ENCODE measurements at regions not wholly inside any gene's neighbourhood (a gene's known extent, or its start where the extent isn't known, plus 50 kb on each side); places are given as distances from the start of the nearest gene placed in this dataset.

DNA sequence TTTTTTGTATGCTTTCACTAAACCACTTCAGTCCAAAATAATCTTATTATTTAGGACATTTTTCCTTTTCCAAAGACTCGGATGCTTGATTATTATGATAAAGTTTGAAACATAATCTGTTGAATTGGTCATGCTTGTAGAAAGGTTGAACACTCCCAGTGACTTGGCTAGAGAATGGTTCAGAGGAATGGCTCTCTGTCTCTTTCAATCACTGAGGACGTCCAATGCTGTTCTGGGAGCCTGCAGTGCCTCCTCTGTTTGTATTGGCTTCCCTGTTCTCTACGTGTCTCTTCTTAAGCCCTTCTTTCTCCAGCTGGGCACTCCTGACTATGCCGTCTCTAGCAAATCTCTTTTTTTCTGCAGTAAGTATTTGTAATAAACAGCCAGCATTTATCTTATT, 369.0 kb upstream of the DYNLRB2 start:
- ATAC-seq (ENCODE audit: low read depth) (no peak), DNase-seq (ENCODE audit: low spot score in 2 of 2) (no peak)
- no peaks in the 10 kb centered on the region for H3K4me1 Mint-ChIP-seq
- H3K9me3 Mint-ChIP-seq: no peaks in the 10 kb centered on the region
- no peak overlapping the region for H3K4me3 Mint-ChIP-seq
- H3K27me3 Mint-ChIP-seq: peaks cover 3% of the 10 kb centered on the region
- no peaks in the 10 kb centered on the region for H3K36me3 Mint-ChIP-seq
- no peak overlapping the region for H3K27ac Mint-ChIP-seq

DNA sequence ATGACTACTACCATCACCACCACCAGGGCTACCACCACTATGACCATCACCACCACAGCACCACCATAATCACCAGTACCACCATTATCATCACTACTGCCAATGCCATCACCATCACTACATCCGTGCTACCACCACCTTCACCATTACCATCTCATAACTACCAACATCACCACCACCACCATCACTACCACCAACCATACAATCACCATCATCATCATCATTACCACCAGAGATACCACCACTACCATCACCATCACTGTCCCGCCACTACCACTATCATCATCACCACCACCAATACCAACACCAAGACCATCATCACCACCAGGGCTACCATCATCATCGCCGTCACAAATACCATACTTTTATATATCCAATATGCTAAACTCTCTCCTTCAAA, 369.6 kb upstream of the DYNLRB2 start:
- DNase-seq (ENCODE audit: low spot score in 2 of 2): no peak
- no peak overlapping the region for H3K27ac Mint-ChIP-seq
- H3K36me3 Mint-ChIP-seq: no peaks in the 10 kb centered on the region
- no peak overlapping the region for H3K4me3 Mint-ChIP-seq
- peaks cover under 1% of the 10 kb centered on the region for H3K27me3 Mint-ChIP-seq
- ATAC-seq (ENCODE audit: low read depth): no peak
- no peaks in the 10 kb centered on the region for H3K9me3 Mint-ChIP-seq
- no peaks in the 10 kb centered on the region for H3K4me1 Mint-ChIP-seq

DNA sequence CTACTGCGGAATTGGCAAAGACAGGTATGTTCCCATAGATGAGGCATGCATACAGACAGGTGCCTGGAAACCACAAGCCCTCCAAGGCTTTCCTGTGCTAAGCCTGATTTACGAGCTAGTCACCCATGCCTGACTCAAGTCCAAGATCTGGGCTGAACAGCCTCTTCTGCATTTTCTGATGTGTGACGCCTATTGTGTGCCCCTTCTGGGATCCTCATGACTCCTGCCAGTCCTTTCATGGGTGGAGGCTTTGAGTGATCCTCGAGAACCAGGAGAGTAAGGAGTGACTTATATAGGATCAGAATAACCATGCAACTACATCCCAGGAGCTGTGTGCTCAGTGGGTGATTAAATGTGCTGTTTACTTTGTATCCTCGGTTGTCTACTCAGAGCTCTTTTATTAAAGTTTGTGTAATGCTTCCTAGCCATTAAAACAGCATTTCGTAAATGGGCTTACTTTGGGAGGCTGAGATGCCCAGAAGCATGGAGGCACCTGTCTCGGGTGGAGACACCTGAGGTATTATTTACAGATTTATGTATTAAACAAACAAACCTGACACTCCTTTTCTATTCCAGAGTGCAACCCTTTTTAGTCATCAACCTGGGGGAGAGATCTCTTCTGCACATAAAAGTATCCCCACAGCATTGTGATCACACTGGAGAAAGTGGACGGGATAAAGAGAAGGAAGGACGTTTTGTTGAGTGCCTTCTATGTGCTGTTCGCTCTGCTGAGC, 373.0 kb upstream of the DYNLRB2 start:
- Mint-ChIP-seq H3K27ac (no peak overlapping the region), H3K4me1 (no peaks in the 10 kb centered on the region), H3K4me3 (no peak overlapping the region), H3K36me3 (no peaks in the 10 kb centered on the region), H3K9me3 (no peaks in the 10 kb centered on the region), H3K27me3 (peaks cover 3% of the 10 kb centered on the region)
- no peak for ATAC-seq (ENCODE audit: low read depth)
- DNase-seq (ENCODE audit: low spot score in 2 of 2): no peak

DNA sequence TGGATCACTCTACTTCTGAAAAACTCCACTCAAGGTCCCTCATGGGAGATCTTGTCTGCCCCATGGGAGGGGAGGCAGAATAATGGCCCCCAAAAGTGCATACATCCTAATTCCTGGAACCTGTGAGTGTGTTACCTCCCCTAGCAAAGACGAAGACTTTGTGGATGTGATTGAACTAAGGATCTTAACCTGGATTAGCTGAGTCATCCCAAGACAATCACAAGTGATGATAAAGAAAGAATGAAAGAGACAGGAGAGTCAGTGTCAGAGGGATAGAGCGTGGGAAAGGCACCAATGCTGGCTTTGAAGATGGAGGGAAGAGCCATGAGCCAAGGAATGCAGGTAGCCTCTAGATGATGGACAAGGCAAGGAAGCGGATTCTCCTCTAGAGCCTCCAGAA, 374.7 kb upstream of the DYNLRB2 start:
- H3K9me3 Mint-ChIP-seq: no peaks in the 10 kb centered on the region
- no peaks in the 10 kb centered on the region for H3K4me1 Mint-ChIP-seq
- no peak overlapping the region for H3K4me3 Mint-ChIP-seq
- no peak for ATAC-seq (ENCODE audit: low read depth)
- peaks cover 3% of the 10 kb centered on the region for H3K27me3 Mint-ChIP-seq
- no peak overlapping the region for H3K27ac Mint-ChIP-seq
- H3K36me3 Mint-ChIP-seq: no peaks in the 10 kb centered on the region
- no peak for DNase-seq (ENCODE audit: low spot score in 2 of 2)

DNA sequence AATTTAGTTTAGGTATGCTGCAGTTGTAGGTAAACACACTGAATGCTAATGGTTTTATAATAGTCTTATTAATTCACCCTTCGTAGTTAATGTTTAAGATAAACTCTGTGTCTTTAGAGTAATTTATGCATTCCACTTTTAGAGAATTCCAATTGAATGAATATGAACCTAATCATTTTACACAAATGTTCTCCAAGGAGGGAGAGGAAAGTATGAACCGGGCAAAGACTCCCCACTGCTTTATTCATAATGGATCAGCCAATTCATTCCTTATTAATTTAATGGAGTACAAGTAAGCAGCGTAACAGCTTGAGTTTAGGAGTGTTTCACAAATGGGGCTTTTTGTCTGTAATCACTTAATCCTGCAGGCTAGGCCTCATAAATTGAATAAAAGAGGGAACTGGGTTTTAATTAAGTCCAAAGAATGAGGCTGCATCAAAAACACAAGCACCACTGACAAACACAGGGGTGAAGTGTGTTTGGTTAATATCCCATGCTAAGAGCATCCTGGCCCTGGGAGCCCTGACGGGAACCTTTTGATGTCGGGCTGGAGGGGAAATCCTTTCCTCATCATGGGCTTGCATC, 375.7 kb upstream of the DYNLRB2 start:
- Mint-ChIP-seq H3K27ac (no peak overlapping the region), H3K9me3 (no peaks in the 10 kb centered on the region), H3K4me1 (no peaks in the 10 kb centered on the region), H3K27me3 (peaks cover 3% of the 10 kb centered on the region), H3K36me3 (no peaks in the 10 kb centered on the region), H3K4me3 (no peak overlapping the region)
- no peak for ATAC-seq (ENCODE audit: low read depth)
- DNase-seq (ENCODE audit: low spot score in 2 of 2): no peak

DNA sequence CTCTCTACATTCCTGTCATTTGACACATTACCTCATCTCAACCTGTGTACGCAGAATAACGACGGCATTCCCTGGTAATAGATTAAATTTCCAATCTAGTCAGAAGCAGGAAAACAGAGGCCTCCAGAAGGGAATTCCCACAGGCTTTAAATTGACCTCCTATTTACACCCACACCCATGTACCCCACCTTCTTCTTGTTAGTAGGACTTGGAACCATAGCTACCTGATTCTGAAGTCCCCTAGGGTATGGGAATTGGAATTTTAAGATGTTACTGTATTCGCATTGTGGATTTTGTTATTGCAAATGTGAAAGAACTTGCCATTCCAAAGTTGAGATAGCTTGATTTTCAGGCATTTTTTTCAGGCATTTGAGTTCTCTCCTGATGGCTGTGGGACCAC, 377.5 kb upstream of the DYNLRB2 start:
- H3K9me3 Mint-ChIP-seq: no peaks in the 10 kb centered on the region
- H3K27me3 Mint-ChIP-seq: peaks cover 3% of the 10 kb centered on the region
- H3K4me3 Mint-ChIP-seq: no peak overlapping the region
- no peaks in the 10 kb centered on the region for H3K4me1 Mint-ChIP-seq
- ATAC-seq (ENCODE audit: low read depth) (no peak), DNase-seq (ENCODE audit: low spot score in 2 of 2) (no peak)
- H3K36me3 Mint-ChIP-seq: no peaks in the 10 kb centered on the region
- no peak overlapping the region for H3K27ac Mint-ChIP-seq

DNA sequence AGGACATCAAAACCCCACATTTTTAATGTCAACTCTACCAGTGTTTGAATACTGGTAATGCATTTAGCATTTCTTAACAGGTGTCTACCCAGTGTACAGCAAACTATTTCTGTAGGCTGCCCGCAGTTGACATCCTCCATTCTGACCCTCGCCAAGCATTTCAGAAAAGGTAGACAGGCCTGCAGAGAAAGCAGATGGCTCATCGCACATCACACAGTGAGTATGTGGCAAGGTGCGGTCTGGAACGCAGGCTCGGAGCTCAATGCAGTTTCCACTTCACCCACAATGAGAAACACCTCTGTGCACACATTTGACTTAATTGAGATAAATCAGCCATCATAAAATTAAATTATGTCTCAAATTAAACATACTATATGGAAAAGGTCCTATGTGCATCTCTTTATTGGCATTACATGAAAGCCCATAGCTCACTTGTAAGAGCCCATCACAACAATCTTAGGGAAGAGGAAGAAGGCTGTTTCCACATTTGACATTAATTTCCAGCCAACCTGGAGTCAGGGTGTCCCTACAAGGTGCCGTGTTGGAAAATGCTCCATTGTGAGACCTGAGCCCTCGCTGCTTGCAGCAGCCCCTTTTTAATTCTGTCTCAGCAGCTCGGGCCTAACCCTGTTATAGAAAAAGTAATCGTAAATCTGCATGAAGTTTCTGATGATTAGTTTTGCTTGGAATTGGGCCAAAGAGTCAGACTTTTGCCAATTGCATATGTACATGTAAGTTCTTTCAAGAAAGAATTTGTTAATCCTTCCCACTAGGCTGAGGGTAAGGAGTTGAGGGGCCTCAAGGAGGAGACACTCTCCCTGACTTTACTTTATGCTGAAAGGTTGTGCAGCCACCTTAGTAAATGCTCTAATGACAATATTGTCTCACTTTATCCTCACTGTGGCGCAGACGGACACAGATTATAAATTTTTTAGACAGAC, 378.7 kb upstream of the DYNLRB2 start:
- no peaks in the 10 kb centered on the region for H3K4me1 Mint-ChIP-seq
- no peak for ATAC-seq (ENCODE audit: low read depth)
- DNase-seq (ENCODE audit: low spot score in 2 of 2): no peak
- no peaks in the 10 kb centered on the region for H3K36me3 Mint-ChIP-seq
- H3K27me3 Mint-ChIP-seq: peaks cover 3% of the 10 kb centered on the region
- H3K4me3 Mint-ChIP-seq: no peak overlapping the region
- H3K9me3 Mint-ChIP-seq: no peaks in the 10 kb centered on the region
- H3K27ac Mint-ChIP-seq: no peak overlapping the region

DNA sequence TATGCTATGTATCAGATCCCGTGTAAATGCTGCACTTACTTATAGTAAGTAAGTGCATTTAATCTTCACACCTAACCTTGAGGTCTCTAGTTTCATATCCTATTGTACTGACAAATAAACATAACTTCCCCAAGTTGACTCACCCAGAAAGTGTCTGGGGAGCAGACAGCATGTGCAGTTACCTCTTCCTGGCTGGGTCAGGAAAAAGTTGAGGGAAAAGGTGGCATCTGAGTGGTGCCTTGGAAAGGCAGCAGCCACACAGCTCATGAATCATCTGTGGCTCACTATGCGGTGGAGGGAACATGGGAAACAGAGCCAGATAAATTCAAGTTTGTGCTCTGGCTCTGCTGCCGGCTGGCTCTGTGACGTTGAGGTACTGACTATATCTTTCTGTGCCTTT, 382.0 kb upstream of the DYNLRB2 start:
- Mint-ChIP-seq H3K36me3 (no peaks in the 10 kb centered on the region), H3K9me3 (no peaks in the 10 kb centered on the region), H3K4me1 (no peaks in the 10 kb centered on the region), H3K27me3 (peaks cover 8% of the 10 kb centered on the region), H3K27ac (no peak overlapping the region), H3K4me3 (no peak overlapping the region)
- DNase-seq (ENCODE audit: low spot score in 2 of 2) (no peak), ATAC-seq (ENCODE audit: low read depth) (no peak)

DNA sequence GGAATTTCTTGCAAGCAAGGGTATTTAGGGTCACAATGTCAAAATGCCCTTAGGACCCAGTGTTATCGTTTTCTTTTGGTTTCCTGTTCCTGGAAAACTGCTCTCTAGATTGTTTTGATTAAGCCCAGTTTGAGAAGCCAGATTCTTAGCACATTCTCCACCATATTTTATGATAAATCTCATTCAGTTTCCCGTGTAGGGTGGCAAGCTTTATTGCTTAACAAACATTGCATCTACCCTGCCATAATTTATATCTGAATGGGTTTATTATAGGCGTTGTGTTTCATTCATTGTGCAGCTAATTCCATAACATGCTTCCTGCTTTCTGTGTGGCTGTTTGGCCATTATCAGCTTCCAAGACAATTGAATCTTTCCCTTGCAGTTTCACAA, 389.1 kb upstream of the DYNLRB2 start:
- no peak overlapping the region for H3K27ac Mint-ChIP-seq
- H3K4me3 Mint-ChIP-seq: no peak overlapping the region
- peaks cover 10% of the 10 kb centered on the region for H3K27me3 Mint-ChIP-seq
- no peaks in the 10 kb centered on the region for H3K9me3 Mint-ChIP-seq
- H3K36me3 Mint-ChIP-seq: no peaks in the 10 kb centered on the region
- ATAC-seq (ENCODE audit: low read depth) (no peak), DNase-seq (ENCODE audit: low spot score in 2 of 2) (no peak)
- H3K4me1 Mint-ChIP-seq: no peaks in the 10 kb centered on the region

DNA sequence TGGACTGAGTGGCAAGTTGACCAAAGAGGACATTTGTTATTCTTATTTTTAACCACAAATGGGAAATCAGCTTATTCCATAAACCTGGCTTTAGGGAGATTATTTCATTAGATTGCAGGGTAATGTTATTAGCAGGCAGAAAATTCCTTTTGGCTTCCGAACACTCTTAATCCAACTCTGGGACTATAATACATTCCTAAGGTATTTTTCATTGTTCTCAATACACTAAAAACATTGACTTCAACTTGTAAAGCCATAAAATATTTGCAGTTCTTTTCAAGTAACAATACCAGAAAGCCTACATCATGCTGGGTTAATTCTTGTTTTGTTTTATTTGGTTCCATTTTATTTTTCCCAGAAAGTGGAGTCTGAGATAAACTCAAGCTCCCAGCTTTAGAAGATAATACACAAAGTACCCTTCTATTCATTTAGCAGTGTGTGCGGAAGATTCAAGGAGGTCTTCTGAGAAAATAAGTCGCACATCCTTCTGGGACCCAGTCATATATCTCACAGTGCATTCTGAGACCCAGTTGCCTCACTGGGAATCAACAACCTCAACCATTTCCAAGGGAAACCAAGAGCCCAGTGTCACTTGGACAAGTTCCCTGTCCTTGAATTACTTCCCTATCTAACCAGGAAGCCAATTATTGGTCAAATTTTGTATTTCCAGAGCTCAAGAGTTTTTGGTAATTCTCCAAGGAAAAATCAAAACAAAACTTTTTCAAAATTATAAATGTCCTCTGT, 389.6 kb upstream of the DYNLRB2 start:
- Mint-ChIP-seq H3K4me1 (no peaks in the 10 kb centered on the region), H3K27ac (no peak overlapping the region), H3K4me3 (no peak overlapping the region), H3K9me3 (no peaks in the 10 kb centered on the region), H3K27me3 (peaks cover 5% of the 10 kb centered on the region), H3K36me3 (no peaks in the 10 kb centered on the region)
- ATAC-seq (ENCODE audit: low read depth) (no peak), DNase-seq (ENCODE audit: low spot score in 2 of 2) (no peak)

DNA sequence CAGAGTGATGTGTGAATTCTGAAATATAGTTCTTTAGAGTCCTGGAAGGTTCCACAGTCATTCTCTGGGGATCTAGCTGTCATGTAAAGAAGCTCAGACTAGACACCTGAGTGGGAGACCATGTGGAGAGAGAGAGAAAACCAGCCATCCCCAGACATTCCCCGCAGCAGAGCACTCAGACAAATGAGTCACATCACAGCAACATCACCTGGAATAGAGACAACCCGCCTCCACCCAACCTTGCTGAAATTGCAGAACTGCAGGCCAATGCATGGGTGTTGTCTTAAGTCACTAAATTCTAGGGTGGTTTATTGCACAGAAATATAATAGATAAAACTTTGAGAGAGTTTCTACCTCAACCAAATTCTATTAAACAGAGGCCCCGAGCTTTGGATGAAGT, 392.0 kb upstream of the DYNLRB2 start:
- DNase-seq (ENCODE audit: low spot score in 2 of 2): no peak
- no peaks in the 10 kb centered on the region for H3K36me3 Mint-ChIP-seq
- peaks cover 3% of the 10 kb centered on the region for H3K27me3 Mint-ChIP-seq
- no peaks in the 10 kb centered on the region for H3K4me1 Mint-ChIP-seq
- no peak overlapping the region for H3K27ac Mint-ChIP-seq
- H3K9me3 Mint-ChIP-seq: no peaks in the 10 kb centered on the region
- H3K4me3 Mint-ChIP-seq: no peak overlapping the region
- no peak for ATAC-seq (ENCODE audit: low read depth)

DNA sequence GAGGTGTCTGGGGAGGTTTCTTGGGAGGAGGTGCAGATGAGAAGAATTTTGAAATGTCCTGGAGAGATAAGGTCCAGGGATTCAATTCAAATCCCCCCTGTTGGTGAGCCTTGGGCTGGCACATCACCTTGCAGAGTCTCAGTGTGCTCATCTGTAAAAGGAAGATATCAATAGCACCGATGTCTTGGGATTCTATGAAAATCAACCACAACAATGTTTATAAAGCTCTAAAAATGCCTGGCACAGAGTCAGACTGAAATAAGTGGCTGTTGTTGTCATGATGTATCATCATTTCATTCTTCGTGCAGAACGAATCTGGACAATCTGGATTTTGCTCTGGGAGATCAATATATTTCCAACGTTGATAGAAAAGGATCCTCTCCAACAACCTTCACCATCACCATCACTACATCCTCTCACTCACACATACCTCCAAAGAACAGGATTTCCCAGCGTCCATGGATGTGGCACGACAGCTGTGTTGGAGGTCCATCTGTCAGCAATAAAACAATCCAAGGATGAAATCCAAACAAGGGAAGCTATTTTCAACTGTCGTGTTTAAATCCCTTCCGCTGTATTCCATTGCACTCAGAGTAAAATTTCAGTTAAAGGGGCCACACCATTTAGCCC, 393.7 kb upstream of the DYNLRB2 start:
- Mint-ChIP-seq H3K9me3 (no peaks in the 10 kb centered on the region), H3K4me1 (no peaks in the 10 kb centered on the region), H3K27ac (no peak overlapping the region), H3K36me3 (no peaks in the 10 kb centered on the region), H3K27me3 (peaks cover 1% of the 10 kb centered on the region), H3K4me3 (no peak overlapping the region)
- ATAC-seq (ENCODE audit: low read depth): no peak
- no peak for DNase-seq (ENCODE audit: low spot score in 2 of 2)

DNA sequence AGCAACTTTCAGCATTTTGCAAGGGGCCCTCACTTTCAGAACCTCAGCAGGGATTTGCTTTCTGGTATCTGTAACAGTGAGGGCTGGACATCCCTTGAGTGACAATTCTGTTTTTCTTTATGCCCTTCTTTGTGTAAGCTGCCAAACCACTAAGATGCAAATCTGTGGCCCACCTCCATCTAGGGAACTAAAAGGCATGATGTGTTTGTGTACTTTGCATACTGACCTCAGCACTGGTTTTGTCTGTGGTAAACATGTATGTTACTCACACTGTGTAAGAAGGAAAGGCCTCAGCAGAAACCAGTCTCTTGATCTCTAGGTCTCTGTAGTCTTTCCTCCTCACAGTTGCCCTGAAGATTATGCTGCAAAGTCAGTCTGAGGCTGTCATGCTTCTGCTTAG, 396.6 kb upstream of the DYNLRB2 start:
- no peak for DNase-seq (ENCODE audit: low spot score in 2 of 2)
- Mint-ChIP-seq H3K36me3 (no peaks in the 10 kb centered on the region), H3K27me3 (peaks cover 1% of the 10 kb centered on the region), H3K9me3 (no peaks in the 10 kb centered on the region), H3K27ac (no peak overlapping the region), H3K4me3 (no peak overlapping the region), H3K4me1 (no peaks in the 10 kb centered on the region)
- ATAC-seq (ENCODE audit: low read depth): no peak

Measured in memory B cell (primary cell).